WERI-Rb-1 (cell line): ENCODE measurements at regions not wholly inside any gene's neighbourhood (a gene's known extent, or its start where the extent isn't known, plus 50 kb on each side); places are given as distances from the start of the nearest gene placed in this dataset.

Experiments used
- DNase-seq: peaks from one replicate; pipeline ENCODE4 v3.0.0-alpha.2; 2020
- H3K27ac ChIP-seq: fragments of 250-450 bp; sonication (Bioruptor Pico); 2 replicates; pipeline ENCODE4 v1.5.1; 2020; ENCODE audit warnings: mild to moderate bottlenecking, moderate library complexity
- H3K27me3 ChIP-seq: fragments of 250-450 bp; sonication (Bioruptor Pico); 2 replicates; pipeline ENCODE4 v1.5.1; 2021; ENCODE audit warnings: mild to moderate bottlenecking, low read depth, moderate library complexity; ENCODE audit not compliant: insufficient read depth, severe bottlenecking
- H3K36me3 ChIP-seq: fragments of 250-450 bp; sonication (Bioruptor Pico); 2 replicates; pipeline ENCODE4 v1.5.1; 2020; ENCODE audit warnings: mild to moderate bottlenecking, moderate library complexity
- H3K4me3 ChIP-seq: 2 replicates; pipeline ENCODE4 v1.5.1; 2011; ENCODE audit warnings: low read depth, mild to moderate bottlenecking, control low read depth, low read length
- H3K9me3 ChIP-seq: fragments of 250-450 bp; sonication (Bioruptor Pico); 2 replicates; pipeline ENCODE4 v1.5.1; 2021; ENCODE audit warnings: mild to moderate bottlenecking, moderate library complexity; ENCODE audit not compliant: severe bottlenecking
- TF ChIP-seq, protein P1 (sequence below): IDR thresholded peaks from 2 replicates; pipeline ENCODE4 v1.5.1; 2011; ENCODE audit warnings: low read depth, mild to moderate bottlenecking, control low read depth, inconsistent platforms, low read length

DNA sequence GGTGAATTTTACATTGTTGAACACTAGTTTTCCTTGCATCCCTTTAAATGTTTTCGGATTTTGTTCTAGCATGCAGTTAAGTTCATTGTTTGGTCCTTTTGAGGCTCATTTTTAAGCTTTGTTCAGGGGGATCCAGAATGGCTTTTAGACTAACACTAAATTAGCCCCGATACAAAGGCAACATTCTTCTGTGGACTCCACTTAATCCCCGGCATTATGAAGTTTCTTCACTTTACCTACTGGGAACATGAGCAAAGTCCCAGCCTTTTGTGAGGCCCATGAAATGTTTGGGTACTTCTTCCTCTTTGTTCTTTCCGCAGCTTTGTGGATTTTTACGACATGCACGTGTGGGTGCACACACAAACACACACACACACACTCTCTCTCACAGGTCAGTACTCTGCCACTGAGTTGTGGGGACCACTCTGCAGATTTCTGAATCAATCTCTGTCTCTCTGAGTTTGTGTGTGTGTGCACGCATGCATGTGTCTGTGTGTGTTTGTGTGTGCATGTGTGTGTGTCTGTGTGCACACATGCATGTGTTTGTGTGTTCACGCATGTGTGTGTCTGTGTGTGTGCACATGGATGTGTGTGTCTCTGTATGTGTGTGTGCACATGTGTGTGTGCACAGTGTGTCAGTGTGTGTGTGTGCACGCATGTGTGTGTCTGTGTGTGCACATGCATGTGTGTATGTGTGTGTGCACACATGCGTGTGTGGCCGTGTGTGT is 240.4 kb upstream of the TNRC6C start:
- no peak for DNase-seq
- no peak overlapping the region for H3K4me3 ChIP-seq
- no peaks in the 10 kb centered on the region for H3K36me3 ChIP-seq
- H3K9me3 ChIP-seq: peaks cover 14% of the 10 kb centered on the region
- H3K27me3 ChIP-seq: no peaks in the 10 kb centered on the region
- TF ChIP-seq, protein P1, sequence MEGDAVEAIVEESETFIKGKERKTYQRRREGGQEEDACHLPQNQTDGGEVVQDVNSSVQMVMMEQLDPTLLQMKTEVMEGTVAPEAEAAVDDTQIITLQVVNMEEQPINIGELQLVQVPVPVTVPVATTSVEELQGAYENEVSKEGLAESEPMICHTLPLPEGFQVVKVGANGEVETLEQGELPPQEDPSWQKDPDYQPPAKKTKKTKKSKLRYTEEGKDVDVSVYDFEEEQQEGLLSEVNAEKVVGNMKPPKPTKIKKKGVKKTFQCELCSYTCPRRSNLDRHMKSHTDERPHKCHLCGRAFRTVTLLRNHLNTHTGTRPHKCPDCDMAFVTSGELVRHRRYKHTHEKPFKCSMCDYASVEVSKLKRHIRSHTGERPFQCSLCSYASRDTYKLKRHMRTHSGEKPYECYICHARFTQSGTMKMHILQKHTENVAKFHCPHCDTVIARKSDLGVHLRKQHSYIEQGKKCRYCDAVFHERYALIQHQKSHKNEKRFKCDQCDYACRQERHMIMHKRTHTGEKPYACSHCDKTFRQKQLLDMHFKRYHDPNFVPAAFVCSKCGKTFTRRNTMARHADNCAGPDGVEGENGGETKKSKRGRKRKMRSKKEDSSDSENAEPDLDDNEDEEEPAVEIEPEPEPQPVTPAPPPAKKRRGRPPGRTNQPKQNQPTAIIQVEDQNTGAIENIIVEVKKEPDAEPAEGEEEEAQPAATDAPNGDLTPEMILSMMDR: no peak
- H3K27ac ChIP-seq: no peak overlapping the region

DNA sequence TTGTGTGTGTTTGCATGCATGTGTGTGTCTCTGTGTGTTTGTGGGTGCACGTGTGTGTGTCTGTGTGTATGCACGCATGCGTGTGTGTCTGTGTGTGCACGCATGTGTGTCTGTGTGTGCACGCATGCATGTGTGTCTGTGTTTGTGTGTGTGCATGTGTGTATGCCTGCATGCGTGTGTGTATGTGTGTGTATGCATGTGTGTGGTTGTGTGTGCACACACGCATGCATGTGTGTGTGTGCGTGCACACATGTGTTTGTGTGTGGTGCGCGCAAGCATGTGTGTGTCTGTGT is 239.9 kb upstream of the TNRC6C start:
- peaks cover 14% of the 10 kb centered on the region for H3K9me3 ChIP-seq
- DNase-seq: no peak
- no peak overlapping the region for H3K27ac ChIP-seq
- H3K36me3 ChIP-seq: no peaks in the 10 kb centered on the region
- H3K4me3 ChIP-seq: no peak overlapping the region
- H3K27me3 ChIP-seq: no peaks in the 10 kb centered on the region
- TF ChIP-seq, protein P1: no peak

DNA sequence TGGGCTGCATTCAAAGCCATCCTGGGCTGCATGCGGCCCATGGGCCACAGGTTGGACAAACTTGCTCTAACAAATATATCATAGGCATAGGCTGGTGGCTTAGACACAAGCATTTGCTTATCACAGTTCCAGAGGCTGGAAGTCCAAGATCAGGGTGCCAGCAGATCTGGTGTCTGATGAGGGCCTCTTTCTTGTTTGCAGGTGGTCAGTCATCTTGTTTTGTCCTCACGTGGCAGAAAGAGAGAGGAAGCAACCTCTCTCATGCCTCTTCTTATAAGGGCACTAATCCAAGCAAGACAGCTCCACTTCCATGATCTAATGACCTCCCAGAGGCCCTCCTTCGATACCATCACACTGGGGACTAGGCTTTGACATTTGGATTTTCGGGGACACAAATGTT is 238.7 kb upstream of the TNRC6C start:
- H3K36me3 ChIP-seq: no peaks in the 10 kb centered on the region
- peaks cover 14% of the 10 kb centered on the region for H3K9me3 ChIP-seq
- H3K27me3 ChIP-seq: no peaks in the 10 kb centered on the region
- H3K4me3 ChIP-seq: no peak overlapping the region
- no peak overlapping the region for H3K27ac ChIP-seq
- DNase-seq: no peak
- TF ChIP-seq, protein P1: no peak

DNA sequence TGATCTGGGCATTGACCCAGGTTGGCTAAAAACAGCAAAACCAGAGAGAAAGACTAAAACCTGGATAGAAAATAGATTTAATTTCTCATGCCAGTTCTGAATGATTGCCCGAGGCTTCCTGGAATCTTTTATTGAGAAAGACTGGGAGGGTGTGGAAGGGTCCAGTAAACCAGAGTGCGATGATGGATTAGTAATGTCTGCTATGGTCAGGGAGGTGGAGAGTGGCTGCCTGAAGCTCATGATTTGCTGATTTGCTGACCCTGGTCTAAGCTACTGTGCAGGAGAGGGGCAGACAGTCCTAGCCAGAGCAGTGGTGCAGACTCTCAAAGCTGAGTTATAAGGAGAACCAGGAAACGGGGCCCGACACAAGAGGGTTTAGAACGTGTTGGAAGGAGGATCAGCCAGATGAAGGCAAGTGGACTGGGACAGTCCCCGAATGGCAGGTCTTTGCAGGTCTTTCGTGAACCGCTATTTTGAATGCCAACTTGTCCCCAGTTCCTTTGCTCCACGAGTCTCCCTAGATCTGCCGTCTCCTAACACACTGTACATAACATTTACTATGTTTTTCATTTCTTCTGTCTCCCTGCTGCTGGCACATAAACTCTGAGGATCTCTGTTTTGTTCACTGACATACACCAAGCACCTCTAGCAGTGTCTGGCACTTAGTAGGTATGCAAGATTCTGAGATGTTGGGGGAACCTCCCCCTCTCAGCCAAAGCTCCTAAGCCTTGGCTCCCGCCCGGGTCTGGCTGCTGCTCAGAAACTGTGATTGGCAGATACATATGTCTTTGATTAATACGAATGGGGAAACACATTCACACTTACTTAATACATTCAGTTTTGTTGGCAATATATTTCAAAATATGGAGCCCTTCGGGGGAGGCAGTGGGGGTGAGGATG is 237.3 kb upstream of the TNRC6C start:
- no peak for DNase-seq
- Histone ChIP-seq H3K9me3 (peaks cover 8% of the 10 kb centered on the region), H3K27me3 (no peaks in the 10 kb centered on the region), H3K36me3 (no peaks in the 10 kb centered on the region), H3K4me3 (no peak overlapping the region), H3K27ac (no peak overlapping the region)
- TF ChIP-seq, protein P1: no peak

DNA sequence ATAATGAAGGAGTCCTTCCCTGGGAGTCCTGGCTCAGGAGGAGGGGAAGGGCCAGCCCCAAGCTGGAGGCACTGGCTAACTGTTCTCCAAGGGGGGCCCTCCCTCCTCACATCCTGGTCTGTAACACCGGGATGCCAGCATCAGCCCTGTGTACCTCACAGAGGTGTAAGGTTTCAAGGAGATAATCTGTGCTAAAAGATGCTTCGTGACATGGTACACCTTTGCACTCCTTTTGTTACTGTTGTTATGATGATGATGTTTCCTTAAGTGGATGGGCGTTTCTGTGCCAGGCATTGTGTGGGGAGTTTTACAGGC is 236.7 kb upstream of the TNRC6C start:
- DNase-seq: no peak
- Histone ChIP-seq H3K27ac (no peak overlapping the region), H3K4me3 (no peak overlapping the region), H3K27me3 (no peaks in the 10 kb centered on the region), H3K36me3 (no peaks in the 10 kb centered on the region), H3K9me3 (peaks cover 4% of the 10 kb centered on the region)
- TF ChIP-seq, protein P1: no peak
